Stimulated activated effector memory CD8-positive, alpha-beta T cell treated with anti-CD3 and anti-CD28 coated beads, Interleukin-12 subunit alpha, Interleukin-12 subunit beta, amount 100 ng/mL, for 72 hours (primary cell): ENCODE measurements at regions not wholly inside any gene's neighbourhood (a gene's known extent, or its start where the extent isn't known, plus 50 kb on each side); places are given as distances from the start of the nearest gene placed in this dataset.
"Not testable (repeated sequence)": the region's sequence is repeated elsewhere in the genome, so short reads cannot be mapped to it uniquely, and the experiment has no call there.

ENCODE experiments used
- ATAC-seq: fragments of 150-1000 bp; cut with Tn5 transposase; 2 replicates; pipeline ENCODE4 v1.10.0; 2021
- DNase-seq, 2 donors: peaks; one replicate each; pipeline ENCODE4 v3.0.0; 2021 to 2022; ENCODE audit warnings: low spot score in 2 of 2
- H3K27ac Mint-ChIP-seq: one replicate; pipeline ENCODE4 v1.8.0; 2022; ENCODE audit warnings: mild to moderate bottlenecking, mixed read lengths
- H3K36me3 Mint-ChIP-seq: one replicate; pipeline ENCODE4 v1.8.0; 2022; ENCODE audit warnings: mild to moderate bottlenecking, mixed read lengths
- H3K4me1 Mint-ChIP-seq: one replicate; pipeline ENCODE4 v1.8.0; 2022; ENCODE audit warnings: mixed read lengths
- H3K4me3 Mint-ChIP-seq: one replicate; pipeline ENCODE4 v1.8.0; 2022; ENCODE audit warnings: mild to moderate bottlenecking, mixed read lengths
- H3K9me3 Mint-ChIP-seq: one replicate; pipeline ENCODE4 v1.8.0; 2022; ENCODE audit warnings: mixed read lengths

- no peaks in the 10 kb centered on the region for H3K36me3 Mint-ChIP-seq
- H3K27ac Mint-ChIP-seq = no peak overlapping the region
- ATAC-seq = no peak
Observed at GRCh38 chr13:19055611-19056010, 126.0 kb downstream of the TUBA3C start.

DNA sequence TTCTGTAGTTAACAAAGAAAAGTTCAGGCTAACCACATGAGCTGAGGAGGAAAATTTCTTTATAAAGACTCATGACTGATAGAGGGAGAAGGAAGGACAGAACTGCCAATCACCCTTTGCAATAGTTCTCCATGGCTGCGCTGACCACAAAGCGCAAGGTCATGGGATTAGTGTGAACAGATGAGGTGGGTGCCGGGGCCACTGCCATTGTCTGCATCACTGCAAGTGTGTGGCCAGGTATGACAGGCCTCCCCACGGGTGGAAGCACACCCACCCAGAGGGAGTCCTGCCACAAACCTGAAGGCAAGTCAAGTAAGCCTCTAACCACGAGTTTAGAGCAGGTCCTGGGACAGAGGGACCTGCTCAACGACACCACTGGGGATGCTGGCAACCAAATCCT is 128.1 kb downstream of the TUBA3C start:
- peaks cover 7% of the 10 kb centered on the region for H3K9me3 Mint-ChIP-seq

More at GRCh38 chr13:19055611-19056010, 126.0 kb downstream of the TUBA3C start:
- Mint-ChIP-seq H3K9me3 (peaks cover 7% of the 10 kb centered on the region), H3K4me1 (no peaks in the 10 kb centered on the region), H3K4me3 (no peak overlapping the region)
- DNase-seq = no peak

DNA sequence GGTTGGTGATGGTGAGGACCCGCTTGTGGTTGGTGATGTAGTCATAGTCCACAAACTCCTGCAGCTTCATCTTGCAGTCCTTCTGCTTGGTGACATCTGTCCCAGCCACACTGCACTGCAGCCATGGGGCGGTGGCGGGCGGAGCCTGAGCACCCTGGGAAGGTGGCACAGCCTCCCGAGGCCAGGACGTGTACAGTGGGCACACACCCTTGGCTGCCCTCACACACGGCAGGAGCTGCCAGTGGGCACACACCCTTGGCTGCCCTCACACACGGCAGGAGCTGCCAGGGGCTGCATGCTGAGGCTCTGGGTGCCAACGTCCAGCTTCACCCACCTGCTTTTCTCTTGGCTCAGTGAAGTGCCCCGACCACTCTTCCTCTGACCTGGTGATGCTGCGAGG is 128.7 kb downstream of the TUBA3C start:
- Mint-ChIP-seq H3K4me3 (no peak overlapping the region), H3K27ac (no peak overlapping the region), H3K9me3 (peaks cover 7% of the 10 kb centered on the region), H3K36me3 (no peaks in the 10 kb centered on the region), H3K4me1 (no peaks in the 10 kb centered on the region)
- DNase-seq = no peak
- ATAC-seq = no peak

More for the DNA sequence above, 128.1 kb downstream of the TUBA3C start:
- H3K4me1 Mint-ChIP-seq = no peaks in the 10 kb centered on the region
- ATAC-seq (no peak), DNase-seq (no peak)
- H3K4me3 Mint-ChIP-seq = no peak overlapping the region
- no peaks in the 10 kb centered on the region for H3K36me3 Mint-ChIP-seq
- no peak overlapping the region for H3K27ac Mint-ChIP-seq

GRCh38 chr13:19052180-19052579 is 129.4 kb downstream of the TUBA3C start:
- no peak for ATAC-seq
- no peaks in the 10 kb centered on the region for H3K36me3 Mint-ChIP-seq
- no peak for DNase-seq
- H3K4me1 Mint-ChIP-seq = no peaks in the 10 kb centered on the region
- peaks cover 7% of the 10 kb centered on the region for H3K9me3 Mint-ChIP-seq
- H3K4me3 Mint-ChIP-seq = no peak overlapping the region
- no peak overlapping the region for H3K27ac Mint-ChIP-seq

DNA sequence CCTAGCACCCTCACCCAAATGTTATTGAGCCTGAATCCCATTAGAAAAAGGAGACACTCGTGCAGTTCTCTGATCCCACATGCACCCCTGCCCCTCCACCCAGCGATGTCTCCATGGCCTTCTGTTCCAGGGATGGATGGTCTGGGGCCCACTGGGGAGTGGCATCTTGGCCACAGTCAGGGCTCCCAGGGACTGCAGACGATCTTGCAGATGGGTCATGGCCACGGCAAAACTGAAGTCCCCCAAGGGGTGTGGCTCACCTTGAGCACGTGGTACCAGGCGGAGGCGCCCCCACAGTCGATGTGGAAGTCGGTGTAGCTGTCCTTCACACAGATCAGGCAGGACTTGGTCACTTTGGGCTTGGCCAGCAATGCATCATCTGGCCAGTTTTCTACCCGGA is 130.7 kb downstream of the TUBA3C start:
- ATAC-seq (no peak), DNase-seq (no peak)
- Mint-ChIP-seq H3K9me3 (peaks cover 7% of the 10 kb centered on the region), H3K27ac (no peak overlapping the region), H3K36me3 (no peaks in the 10 kb centered on the region), H3K4me3 (no peak overlapping the region), H3K4me1 (no peaks in the 10 kb centered on the region)

- H3K36me3 Mint-ChIP-seq, DNase-seq, H3K4me3 Mint-ChIP-seq, H3K9me3 Mint-ChIP-seq, H3K27ac Mint-ChIP-seq, ATAC-seq, H3K4me1 Mint-ChIP-seq: not testable (repeated sequence)
Observed at GRCh38 chr13:19049624-19050023, 132.0 kb downstream of the TUBA3C start.

- Mint-ChIP-seq H3K4me1 (no peaks in the 10 kb centered on the region), H3K27ac (no peak overlapping the region), H3K36me3 (no peaks in the 10 kb centered on the region), H3K4me3 (no peak overlapping the region), H3K9me3 (peaks cover 7% of the 10 kb centered on the region)
- DNase-seq (no peak), ATAC-seq (no peak)
Observed at GRCh38 chr13:19048381-19048780, 133.2 kb downstream of the TUBA3C start.

DNA sequence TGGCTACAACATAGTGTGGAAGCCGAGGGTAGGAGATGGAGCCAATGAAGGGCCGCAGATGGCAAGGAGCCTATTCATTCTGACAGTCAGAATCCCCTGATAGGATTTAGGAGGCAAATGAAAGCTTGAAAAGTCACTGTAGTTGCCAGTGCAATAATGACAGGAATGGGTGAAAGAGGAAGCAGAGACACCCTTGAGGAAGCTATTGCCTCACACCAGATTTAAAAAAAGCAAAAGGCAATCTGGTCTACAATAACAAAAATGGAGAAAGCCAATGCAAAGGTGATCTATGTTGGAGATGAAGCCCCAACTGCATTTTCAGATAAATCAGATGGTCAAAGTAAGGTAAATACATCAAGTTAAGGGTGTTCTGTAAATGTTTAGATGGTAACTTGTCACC is 158.5 kb downstream of the TUBA3C start:
- ATAC-seq (no peak), DNase-seq (no peak)
- Mint-ChIP-seq H3K9me3 (no peaks in the 10 kb centered on the region), H3K27ac (no peak overlapping the region), H3K4me1 (no peaks in the 10 kb centered on the region), H3K36me3 (no peaks in the 10 kb centered on the region), H3K4me3 (no peak overlapping the region)

GRCh38 chr13:19020988-19021387 is 160.6 kb downstream of the TUBA3C start:
- H3K27ac Mint-ChIP-seq = no peak overlapping the region
- no peak overlapping the region for H3K4me3 Mint-ChIP-seq
- no peaks in the 10 kb centered on the region for H3K9me3 Mint-ChIP-seq
- DNase-seq = no peak
- ATAC-seq = no peak
- no peaks in the 10 kb centered on the region for H3K4me1 Mint-ChIP-seq
- H3K36me3 Mint-ChIP-seq = no peaks in the 10 kb centered on the region

DNA sequence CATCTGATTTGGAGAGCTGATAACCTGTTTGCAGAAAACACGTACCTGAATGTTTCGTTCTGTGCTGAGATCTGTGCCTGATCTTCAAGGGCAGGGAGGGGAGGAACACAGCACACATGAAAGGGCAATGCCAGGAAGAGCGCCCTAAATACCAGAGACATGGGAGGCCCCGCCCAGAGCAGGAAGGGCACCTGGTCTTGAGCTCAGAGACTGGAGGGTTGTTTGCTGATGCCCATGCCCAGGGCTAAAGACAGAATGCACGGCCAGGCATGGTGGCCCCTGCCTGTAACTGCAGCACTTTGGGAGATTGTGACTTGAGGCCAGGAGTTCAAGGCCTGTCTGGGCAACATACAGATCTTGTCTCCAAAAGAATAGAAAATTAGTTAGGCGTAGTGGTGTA is 183.2 kb downstream of the TUBA3C start:
- no peak overlapping the region for H3K4me3 Mint-ChIP-seq
- no peak for DNase-seq
- ATAC-seq = peak; percentile 15

GRCh38 chr13:18996627-18997051 is 185.0 kb downstream of the TUBA3C start:
- Mint-ChIP-seq H3K4me1 (peaks cover 7% of the 10 kb centered on the region), H3K27ac (no peak overlapping the region), H3K36me3 (no peaks in the 10 kb centered on the region), H3K9me3 (peaks cover 19% of the 10 kb centered on the region), H3K4me3 (no peak overlapping the region)
- DNase-seq (no peak), ATAC-seq (no peak)

More for the DNA sequence above, 183.2 kb downstream of the TUBA3C start:
- peaks cover 7% of the 10 kb centered on the region for H3K4me1 Mint-ChIP-seq
- no peaks in the 10 kb centered on the region for H3K36me3 Mint-ChIP-seq
- H3K27ac Mint-ChIP-seq = no peak overlapping the region
- H3K9me3 Mint-ChIP-seq = peaks cover 10% of the 10 kb centered on the region

- Mint-ChIP-seq H3K9me3 (peaks cover 22% of the 10 kb centered on the region), H3K27ac (no peak overlapping the region), H3K36me3 (no peaks in the 10 kb centered on the region), H3K4me1 (peaks cover 7% of the 10 kb centered on the region), H3K4me3 (no peak overlapping the region)
- no peak for ATAC-seq
- DNase-seq = no peak
Observed at GRCh38 chr13:18996221-18996620, 185.4 kb downstream of the TUBA3C start.

GRCh38 chr13:18995259-18995873 is 186.3 kb downstream of the TUBA3C start:
- H3K9me3 Mint-ChIP-seq = peaks cover 22% of the 10 kb centered on the region
- peaks cover 7% of the 10 kb centered on the region for H3K4me1 Mint-ChIP-seq
- H3K36me3 Mint-ChIP-seq = no peaks in the 10 kb centered on the region
- DNase-seq = no peak
- H3K27ac Mint-ChIP-seq = no peak overlapping the region
- ATAC-seq = no peak
- H3K4me3 Mint-ChIP-seq = no peak overlapping the region

DNA sequence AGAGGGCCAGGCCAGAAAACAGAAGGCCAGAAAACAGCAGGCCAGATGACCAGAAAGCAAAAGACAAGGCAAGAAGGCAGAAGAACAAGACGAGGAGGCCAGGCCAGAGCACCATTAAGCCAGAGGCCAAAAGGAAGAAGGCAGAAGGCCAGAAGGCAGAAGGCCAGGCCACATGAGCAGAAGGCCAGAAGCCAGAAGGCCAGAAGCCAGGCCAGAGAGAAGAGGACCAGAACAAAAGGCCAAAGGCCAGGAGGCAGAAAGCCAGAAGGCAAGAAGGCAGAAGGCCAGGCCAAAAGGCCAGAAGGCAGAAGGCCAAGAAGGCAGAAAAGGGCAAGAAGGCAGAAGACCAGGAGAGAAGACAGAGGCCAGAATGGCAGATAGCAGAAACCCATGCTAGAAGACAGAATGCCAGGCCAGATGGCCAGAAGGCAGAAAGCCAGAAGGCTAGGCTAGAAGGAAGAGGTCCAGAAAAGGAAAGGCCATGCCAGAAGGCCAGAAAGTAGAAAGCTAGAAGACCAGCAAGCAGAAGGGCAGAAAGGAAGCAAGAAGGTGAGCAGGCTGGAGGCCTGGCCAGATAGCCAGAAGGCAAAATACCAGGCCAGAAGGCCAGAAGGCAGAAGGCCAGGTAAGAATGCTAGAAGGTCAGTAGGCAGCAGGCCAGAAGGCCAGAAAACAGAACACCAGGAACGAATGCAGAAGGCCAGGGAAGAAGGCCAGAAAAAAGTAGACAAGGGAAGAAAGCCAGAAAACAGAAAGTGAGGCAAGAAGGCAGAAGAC is 187.6 kb downstream of the TUBA3C start:
- peaks cover 7% of the 10 kb centered on the region for H3K4me1 Mint-ChIP-seq
- H3K36me3 Mint-ChIP-seq = no peaks in the 10 kb centered on the region
- ATAC-seq (no peak), DNase-seq (no peak)
- no peak overlapping the region for H3K4me3 Mint-ChIP-seq
- peaks cover 25% of the 10 kb centered on the region for H3K9me3 Mint-ChIP-seq
- H3K27ac Mint-ChIP-seq = no peak overlapping the region

- Mint-ChIP-seq H3K36me3 (no peaks in the 10 kb centered on the region), H3K4me3 (no peak overlapping the region), H3K27ac (no peak overlapping the region), H3K4me1 (peaks cover 7% of the 10 kb centered on the region), H3K9me3 (peaks cover 25% of the 10 kb centered on the region)
- ATAC-seq (no peak), DNase-seq (no peak)
Observed at GRCh38 chr13:18992791-18993190, 188.8 kb downstream of the TUBA3C start.

DNA sequence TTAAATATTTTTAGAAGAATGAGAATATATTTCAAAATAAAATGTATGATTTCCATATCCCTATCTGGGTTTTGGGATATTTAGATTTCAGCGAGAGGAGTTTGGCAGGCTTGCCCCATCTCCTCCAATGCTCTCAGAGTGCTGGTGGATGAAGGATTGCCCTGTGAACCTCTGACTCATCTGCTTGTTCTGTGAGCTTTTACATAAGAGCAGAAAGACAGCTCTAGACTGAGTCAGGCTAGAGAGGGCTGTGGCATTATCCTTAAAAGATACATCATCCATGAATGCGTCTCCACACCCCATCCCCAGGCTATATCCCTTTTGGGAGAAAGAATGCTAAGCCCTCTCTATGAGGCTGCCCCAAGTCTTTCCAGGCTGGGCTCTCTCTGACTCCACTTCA is 190.6 kb downstream of the TUBA3C start:
- Mint-ChIP-seq H3K36me3 (no peaks in the 10 kb centered on the region), H3K27ac (no peak overlapping the region), H3K4me3 (no peak overlapping the region), H3K4me1 (peaks cover 7% of the 10 kb centered on the region), H3K9me3 (peaks cover 25% of the 10 kb centered on the region)
- no peak for ATAC-seq
- DNase-seq = no peak
